ENCODE measurements at regions not wholly inside any gene's neighbourhood (a gene's known extent, or its start where the extent isn't known, plus 50 kb on each side); places are given as distances from the start of the nearest gene placed in this dataset.

DNA sequence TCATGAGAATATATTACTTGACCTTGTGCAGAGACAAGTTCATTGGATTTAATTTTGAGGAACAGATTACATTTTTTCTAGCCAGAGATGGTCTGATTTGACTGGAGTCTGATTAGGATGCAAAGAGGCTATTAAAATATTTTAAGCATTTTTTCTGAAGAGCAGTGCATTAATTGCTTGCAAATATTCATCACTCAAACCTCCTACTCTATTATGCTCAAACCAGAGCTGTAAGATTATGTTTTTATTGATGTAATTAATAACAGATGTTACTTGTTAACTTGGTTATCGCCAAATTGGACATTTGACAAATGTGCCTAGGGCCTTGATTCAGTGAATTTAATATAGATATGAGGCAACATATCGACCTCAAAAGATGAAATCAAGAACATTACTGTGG, 160.9 kb upstream of the SLC13A1 start:
- no peak for TF ChIP-seq CTCF (IDR thresholded peaks at IDR 0.05; ENCODE audit: low read length)
- no peak for TF ChIP-seq EZH2phosphoT487 (IDR thresholded peaks at IDR 0.05; ENCODE audit: low read length)

Measured in MM.1S (cell line).